Adipocyte (in vitro differentiated cells): ENCODE measurements at regions not wholly inside any gene's neighbourhood (a gene's known extent, or its start where the extent isn't known, plus 50 kb on each side); places are given as distances from the start of the nearest gene placed in this dataset.
A peak's percentile ranks its signal among the peaks of the same experiment; 100 is the strongest.
"Not testable (repeated sequence)": the region's sequence is repeated elsewhere in the genome, so short reads cannot be mapped to it uniquely, and the experiment has no call there.

Experiments used
- DNase-seq: peaks from one replicate; pipeline ENCODE4 v3.0.0-alpha.2; 2015; ENCODE audit warnings: low read depth
- H3K27me3 ChIP-seq: replicated peaks from 2 replicates; pipeline ENCODE4 v1.7.0; 2013; ENCODE audit warnings: mild to moderate bottlenecking, low read length, moderate library complexity; ENCODE audit not compliant: control insufficient read depth, insufficient read depth
- H3K36me3 ChIP-seq: 2 replicates; pipeline ENCODE4 v1.7.0; 2013; ENCODE audit warnings: low read length, mild to moderate bottlenecking, moderate library complexity; ENCODE audit not compliant: control insufficient read depth, insufficient read depth, severe bottlenecking
- H3K4me1 ChIP-seq: 2 replicates; pipeline ENCODE4 v1.7.0; 2013; ENCODE audit warnings: mild to moderate bottlenecking, low read length, moderate library complexity; ENCODE audit not compliant: control insufficient read depth, insufficient read depth
- H3K4me3 ChIP-seq: 2 replicates; pipeline ENCODE4 v1.7.0; 2013; ENCODE audit warnings: mild to moderate bottlenecking, low read length, moderate library complexity
- H3K9ac ChIP-seq: 2 replicates; pipeline ENCODE4 v1.7.0; 2013; ENCODE audit warnings: mild to moderate bottlenecking, low read length, moderate library complexity
- H3K9me3 ChIP-seq: 2 replicates; pipeline ENCODE4 v1.7.0; 2013; ENCODE audit warnings: mild to moderate bottlenecking, low read length, moderate library complexity; ENCODE audit not compliant: control insufficient read depth

DNA sequence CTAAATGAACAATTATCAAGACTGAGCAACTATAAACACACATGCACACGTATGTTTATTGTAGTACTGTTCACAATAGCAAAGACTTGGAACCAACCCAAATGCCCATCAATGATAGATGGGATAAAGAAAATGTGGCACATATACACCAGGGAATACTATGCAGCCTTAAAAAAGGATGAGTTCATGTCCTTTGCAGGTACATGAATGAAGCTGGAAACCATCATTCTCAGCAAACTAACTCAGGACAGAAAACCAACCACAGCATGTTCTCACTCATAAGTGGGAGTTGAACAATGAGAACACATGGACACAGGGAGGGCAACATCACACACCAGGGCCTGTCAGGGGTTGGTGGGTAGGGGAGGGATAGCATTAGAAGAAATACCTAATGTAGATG is 445.4 kb downstream of the BCAT1 start:
- H3K9me3 ChIP-seq, H3K9ac ChIP-seq, H3K27me3 ChIP-seq, H3K4me3 ChIP-seq, H3K36me3 ChIP-seq, DNase-seq: not testable (repeated sequence)
- peaks cover 25% of the 10 kb centered on the region for H3K4me1 ChIP-seq

DNA sequence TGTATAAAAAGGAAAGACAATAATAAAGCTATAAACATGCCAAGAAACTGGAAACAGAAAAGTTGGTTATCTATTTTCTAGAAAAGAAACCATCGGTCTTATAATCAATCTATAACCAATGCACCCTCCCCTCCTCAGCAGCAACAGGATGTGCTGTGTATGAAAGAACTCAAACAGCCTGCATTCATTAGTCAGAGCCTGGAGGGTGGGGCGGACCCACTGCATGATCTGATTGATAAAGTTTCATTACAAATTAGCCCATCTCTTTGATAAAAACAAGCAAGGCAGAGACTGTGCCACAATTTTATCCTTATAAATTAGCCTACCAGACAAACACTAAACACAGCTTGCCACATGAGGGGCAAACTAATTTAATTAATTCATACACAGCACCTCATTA is 448.1 kb downstream of the BCAT1 start:
- Histone ChIP-seq H3K4me1 (peaks cover 50% of the 10 kb centered on the region), H3K4me3 (peak overlapping the region; percentile 35), H3K9me3 (no peaks in the 10 kb centered on the region), H3K36me3 (no peaks in the 10 kb centered on the region), H3K9ac (peak overlapping the region; percentile 78), H3K27me3 (no peaks in the 10 kb centered on the region)
- no peak for DNase-seq

- Histone ChIP-seq H3K4me3 (peak overlapping the region; percentile 35), H3K27me3 (no peaks in the 10 kb centered on the region), H3K4me1 (peaks cover 54% of the 10 kb centered on the region), H3K36me3 (no peaks in the 10 kb centered on the region), H3K9me3 (no peaks in the 10 kb centered on the region), H3K9ac (peak overlapping the region; percentile 78)
- no peak for DNase-seq
Observed at GRCh38 chr12:24500421-24500820, 448.5 kb downstream of the BCAT1 start.

GRCh38 chr12:24499151-24500146 is 449.5 kb downstream of the BCAT1 start:
- Histone ChIP-seq H3K4me3 (peak overlapping the region; percentile 57), H3K27me3 (no peaks in the 10 kb centered on the region), H3K9me3 (no peaks in the 10 kb centered on the region), H3K4me1 (peaks cover 64% of the 10 kb centered on the region), H3K36me3 (no peaks in the 10 kb centered on the region), H3K9ac (peak overlapping the region; percentile 80)
- peak; percentile 67 for DNase-seq

GRCh38 chr12:24496755-24497154 is 452.1 kb downstream of the BCAT1 start:
- no peaks in the 10 kb centered on the region for H3K27me3 ChIP-seq
- H3K4me1 ChIP-seq = peaks cover 71% of the 10 kb centered on the region
- DNase-seq = peak; percentile 7
- no peaks in the 10 kb centered on the region for H3K9me3 ChIP-seq
- H3K36me3 ChIP-seq = no peaks in the 10 kb centered on the region
- peak overlapping the region; percentile 59 for H3K9ac ChIP-seq
- H3K4me3 ChIP-seq = peak overlapping the region; percentile 54

DNA sequence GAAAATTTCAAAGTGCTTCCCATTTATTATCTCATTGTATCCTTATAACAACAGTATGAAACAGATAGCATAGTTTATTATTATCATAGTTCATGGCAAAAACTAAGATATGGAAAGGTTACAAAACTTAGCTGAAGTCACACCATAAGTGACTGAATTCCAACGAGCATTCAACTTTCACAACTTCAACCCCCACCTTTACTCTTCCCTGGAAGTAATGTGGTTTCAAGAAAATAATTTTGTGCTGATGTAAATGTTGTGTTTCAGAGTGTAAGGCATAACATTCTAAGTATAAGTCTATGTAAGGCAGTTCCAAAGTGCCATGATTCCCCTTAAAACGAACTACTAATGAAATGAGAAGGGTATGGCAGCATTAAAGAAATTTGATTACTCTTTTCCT is 454.5 kb downstream of the BCAT1 start:
- DNase-seq = no peak
- Histone ChIP-seq H3K4me3 (no peak overlapping the region), H3K4me1 (peaks cover 72% of the 10 kb centered on the region), H3K9ac (no peak overlapping the region), H3K27me3 (no peaks in the 10 kb centered on the region), H3K36me3 (no peaks in the 10 kb centered on the region), H3K9me3 (no peaks in the 10 kb centered on the region)

DNA sequence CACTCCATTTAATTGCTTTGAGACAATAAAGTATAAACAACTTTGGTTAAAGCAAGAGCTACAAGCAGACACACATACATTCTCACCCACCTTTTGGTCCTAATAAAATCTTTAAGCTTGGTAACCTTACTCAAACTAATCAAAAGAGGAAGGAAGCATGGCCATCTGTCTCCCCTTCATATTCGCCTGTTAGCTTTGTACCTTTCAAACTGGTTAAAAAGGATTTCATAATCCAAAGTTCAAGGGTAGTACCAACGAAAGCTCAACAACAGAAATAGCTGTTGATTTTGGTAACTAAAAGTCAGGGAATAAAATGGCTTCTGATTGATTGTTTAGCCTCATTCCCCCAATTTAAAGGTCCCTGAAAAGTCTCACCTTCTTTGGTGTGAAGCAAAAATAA is 456.9 kb downstream of the BCAT1 start:
- no peaks in the 10 kb centered on the region for H3K9me3 ChIP-seq
- H3K27me3 ChIP-seq = no peaks in the 10 kb centered on the region
- H3K4me1 ChIP-seq = peaks cover 74% of the 10 kb centered on the region
- H3K9ac ChIP-seq = no peak overlapping the region
- no peak for DNase-seq
- no peak overlapping the region for H3K4me3 ChIP-seq
- H3K36me3 ChIP-seq = no peaks in the 10 kb centered on the region

DNA sequence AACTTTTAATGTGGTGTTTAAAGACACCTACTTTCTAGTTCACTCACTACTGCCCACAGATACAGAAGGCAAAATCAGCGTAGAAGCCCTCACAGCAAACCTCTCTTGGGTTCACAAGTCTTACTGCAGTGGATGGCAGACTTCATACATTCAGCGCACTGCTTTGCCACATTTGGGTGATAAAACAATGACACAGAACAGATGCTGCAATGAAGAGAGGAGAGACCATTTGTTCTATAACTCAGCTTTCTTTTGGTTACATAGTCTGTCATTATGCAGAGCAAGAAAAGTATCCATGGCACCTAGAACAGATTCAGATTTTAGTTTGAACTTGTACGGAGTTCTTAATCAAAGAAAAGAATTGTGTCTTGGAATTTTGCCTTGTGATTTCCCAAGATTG is 459.0 kb downstream of the BCAT1 start:
- Histone ChIP-seq H3K4me3 (no peak overlapping the region), H3K9me3 (no peaks in the 10 kb centered on the region), H3K36me3 (no peaks in the 10 kb centered on the region), H3K9ac (peak overlapping the region; percentile 2), H3K4me1 (peaks cover 57% of the 10 kb centered on the region), H3K27me3 (no peaks in the 10 kb centered on the region)
- no peak for DNase-seq

- no peak overlapping the region for H3K9ac ChIP-seq
- H3K4me1 ChIP-seq = peaks cover 49% of the 10 kb centered on the region
- no peaks in the 10 kb centered on the region for H3K9me3 ChIP-seq
- H3K27me3 ChIP-seq = no peaks in the 10 kb centered on the region
- DNase-seq = no peak
- no peaks in the 10 kb centered on the region for H3K36me3 ChIP-seq
- no peak overlapping the region for H3K4me3 ChIP-seq
Observed at GRCh38 chr12:24488906-24489619, 459.8 kb downstream of the BCAT1 start.

GRCh38 chr12:24488091-24488596 is 460.8 kb downstream of the BCAT1 start:
- no peaks in the 10 kb centered on the region for H3K36me3 ChIP-seq

GRCh38 chr12:24487606-24488005 is 461.3 kb downstream of the BCAT1 start:
- peak overlapping the region; percentile 53 for H3K4me3 ChIP-seq
- no peaks in the 10 kb centered on the region for H3K36me3 ChIP-seq
- no peaks in the 10 kb centered on the region for H3K27me3 ChIP-seq
- DNase-seq = no peak
- peak overlapping the region; percentile 30 for H3K9ac ChIP-seq
- H3K9me3 ChIP-seq = no peaks in the 10 kb centered on the region
- peaks cover 55% of the 10 kb centered on the region for H3K4me1 ChIP-seq

More at GRCh38 chr12:24488091-24488596, 460.8 kb downstream of the BCAT1 start:
- Histone ChIP-seq H3K9me3 (no peaks in the 10 kb centered on the region), H3K4me3 (peak overlapping the region; percentile 53), H3K9ac (peak overlapping the region; percentile 30), H3K4me1 (peaks cover 50% of the 10 kb centered on the region), H3K27me3 (no peaks in the 10 kb centered on the region)
- no peak for DNase-seq
